ENCODE measurements at regions not wholly inside any gene's neighbourhood (a gene's known extent, or its start where the extent isn't known, plus 50 kb on each side); places are given as distances from the start of the nearest gene placed in this dataset.

DNA sequence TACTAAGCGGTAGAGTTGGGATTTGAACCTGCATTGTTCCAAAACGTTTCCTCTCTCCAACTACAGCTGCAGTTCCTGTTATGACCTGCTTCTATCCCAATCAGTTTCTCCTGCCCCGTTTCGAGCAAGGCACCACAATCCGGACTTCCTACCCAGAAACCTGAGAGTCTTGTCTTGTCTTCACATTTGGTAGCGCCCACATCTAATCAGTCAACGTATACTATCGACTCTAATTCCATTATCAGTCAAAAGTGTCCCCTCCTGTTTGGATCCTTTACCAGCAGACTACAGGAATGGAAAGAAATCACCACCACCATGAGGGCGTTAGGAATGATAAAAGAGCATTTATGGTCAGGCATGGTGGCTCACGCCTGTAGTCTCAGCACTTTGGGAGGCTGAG lies 124.6 kb downstream of the AXIN2 start:
- DNase-seq, result no peak
- H3K27me3 ChIP-seq (ENCODE audit: control insufficient read depth, insufficient read depth, low read length, poor library complexity, severe bottlenecking), result no peaks in the 10 kb centered on the region
- H3K27me3 Mint-ChIP-seq (ENCODE audit: insufficient read depth), result no peaks in the 10 kb centered on the region
- TF ChIP-seq, protein P1, sequence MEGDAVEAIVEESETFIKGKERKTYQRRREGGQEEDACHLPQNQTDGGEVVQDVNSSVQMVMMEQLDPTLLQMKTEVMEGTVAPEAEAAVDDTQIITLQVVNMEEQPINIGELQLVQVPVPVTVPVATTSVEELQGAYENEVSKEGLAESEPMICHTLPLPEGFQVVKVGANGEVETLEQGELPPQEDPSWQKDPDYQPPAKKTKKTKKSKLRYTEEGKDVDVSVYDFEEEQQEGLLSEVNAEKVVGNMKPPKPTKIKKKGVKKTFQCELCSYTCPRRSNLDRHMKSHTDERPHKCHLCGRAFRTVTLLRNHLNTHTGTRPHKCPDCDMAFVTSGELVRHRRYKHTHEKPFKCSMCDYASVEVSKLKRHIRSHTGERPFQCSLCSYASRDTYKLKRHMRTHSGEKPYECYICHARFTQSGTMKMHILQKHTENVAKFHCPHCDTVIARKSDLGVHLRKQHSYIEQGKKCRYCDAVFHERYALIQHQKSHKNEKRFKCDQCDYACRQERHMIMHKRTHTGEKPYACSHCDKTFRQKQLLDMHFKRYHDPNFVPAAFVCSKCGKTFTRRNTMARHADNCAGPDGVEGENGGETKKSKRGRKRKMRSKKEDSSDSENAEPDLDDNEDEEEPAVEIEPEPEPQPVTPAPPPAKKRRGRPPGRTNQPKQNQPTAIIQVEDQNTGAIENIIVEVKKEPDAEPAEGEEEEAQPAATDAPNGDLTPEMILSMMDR (conservative IDR thresholded peaks at IDR 0.05), result no peak
- no peak overlapping the region for H3K9ac ChIP-seq (ENCODE audit: extremely low read depth, low read length, poor library complexity, severe bottlenecking)
- no peaks in the 10 kb centered on the region for H3K4me1 ChIP-seq (ENCODE audit: control insufficient read depth, insufficient read depth, low read length)
- H3K36me3 Mint-ChIP-seq (ENCODE audit: low read depth), result no peaks in the 10 kb centered on the region
- no peak overlapping the region for H3K4me3 ChIP-seq (ENCODE audit: low read length)
- H3K9me3 Mint-ChIP-seq, result peaks cover 12% of the 10 kb centered on the region
- no peak overlapping the region for H3K27ac ChIP-seq (ENCODE audit: low read depth, low read length)
- H3K4me3 Mint-ChIP-seq, result no peak overlapping the region
- H3K9me3 ChIP-seq (ENCODE audit: control insufficient read depth, low read length), result peaks cover 15% of the 10 kb centered on the region
- whole genome bisulfite sequencing, 2 experiments (ENCODE audit: insufficient coverage in 1 of 2, insufficient read length in 1 of 2), result 92 to 95% methylated on average over 7 to 10 of the region's 10 CpGs
- H3K36me3 ChIP-seq (ENCODE audit: control insufficient read depth, insufficient read depth, low read length), result no peaks in the 10 kb centered on the region
- no peak overlapping the region for H3K27ac Mint-ChIP-seq
- H3K4me1 Mint-ChIP-seq, result peaks cover 7% of the 10 kb centered on the region

DNA sequence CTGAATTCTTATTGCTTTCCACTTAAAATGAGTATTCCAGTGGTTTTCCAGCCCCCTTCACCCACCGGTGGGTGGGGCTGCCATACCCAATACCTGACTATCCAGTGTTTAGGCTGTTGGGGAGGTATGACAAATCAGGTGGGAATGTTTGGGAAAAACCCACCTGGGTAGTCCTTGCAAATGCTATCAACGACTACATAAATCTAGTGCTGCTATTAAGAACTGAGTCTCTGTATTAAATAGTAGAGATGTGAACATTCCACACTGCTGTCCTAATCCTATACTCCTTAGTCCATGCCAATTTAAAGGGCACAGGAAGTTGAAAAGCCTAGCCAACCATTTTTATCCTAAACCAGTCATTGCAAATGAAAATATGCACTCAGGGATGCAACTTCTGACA lies 126.6 kb downstream of the AXIN2 start:
- Mint-ChIP-seq H3K4me1 (peaks cover 7% of the 10 kb centered on the region), H3K9me3 (peaks cover 16% of the 10 kb centered on the region), H3K36me3 (ENCODE audit: low read depth) (no peaks in the 10 kb centered on the region), H3K4me3 (no peak overlapping the region), H3K27me3 (ENCODE audit: insufficient read depth) (no peaks in the 10 kb centered on the region), H3K27ac (no peak overlapping the region)
- DNase-seq, result no peak
- H3K36me3 ChIP-seq (ENCODE audit: control insufficient read depth, insufficient read depth, low read length), result no peaks in the 10 kb centered on the region
- H3K9ac ChIP-seq (ENCODE audit: extremely low read depth, low read length, poor library complexity, severe bottlenecking), result no peak overlapping the region
- no peaks in the 10 kb centered on the region for H3K27me3 ChIP-seq (ENCODE audit: control insufficient read depth, insufficient read depth, low read length, poor library complexity, severe bottlenecking)
- no peaks in the 10 kb centered on the region for H3K4me1 ChIP-seq (ENCODE audit: control insufficient read depth, insufficient read depth, low read length)
- no peak overlapping the region for H3K4me3 ChIP-seq (ENCODE audit: low read length)
- TF ChIP-seq, protein P1 (conservative IDR thresholded peaks at IDR 0.05), result no peak
- WGBS, 2 experiments (ENCODE audit: insufficient coverage in 1 of 2, insufficient read length in 1 of 2), result 86 to 100% methylated on average over 1 to 2 of the region's 2 CpGs
- H3K27ac ChIP-seq (ENCODE audit: low read depth, low read length), result no peak overlapping the region
- peaks cover 15% of the 10 kb centered on the region for H3K9me3 ChIP-seq (ENCODE audit: control insufficient read depth, low read length)

DNA sequence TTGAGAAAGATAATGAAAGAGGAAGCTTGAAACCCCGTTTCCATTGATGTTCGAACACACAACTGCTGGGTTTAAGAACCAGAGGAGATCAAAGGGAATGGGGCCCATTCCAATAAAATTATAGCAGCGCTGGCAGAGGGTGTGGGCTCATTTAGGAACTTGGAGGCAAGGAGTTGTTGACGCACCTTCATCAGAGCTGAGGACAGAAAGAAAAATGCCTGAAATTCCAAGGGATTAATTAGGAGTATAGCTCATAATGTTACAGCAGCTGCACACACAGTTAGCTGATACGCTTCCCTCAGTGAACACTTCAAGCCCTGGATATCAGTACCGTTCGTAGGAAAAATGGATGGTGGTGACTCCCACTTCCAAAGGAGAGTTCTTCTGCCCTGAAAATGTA lies 127.2 kb downstream of the AXIN2 start:
- TF ChIP-seq, protein P1 (conservative IDR thresholded peaks at IDR 0.05), result no peak
- Histone ChIP-seq H3K36me3 (ENCODE audit: control insufficient read depth, insufficient read depth, low read length) (no peaks in the 10 kb centered on the region), H3K27ac (ENCODE audit: low read depth, low read length) (no peak overlapping the region), H3K27me3 (ENCODE audit: control insufficient read depth, insufficient read depth, low read length, poor library complexity, severe bottlenecking) (no peaks in the 10 kb centered on the region), H3K9ac (ENCODE audit: extremely low read depth, low read length, poor library complexity, severe bottlenecking) (no peak overlapping the region), H3K9me3 (ENCODE audit: control insufficient read depth, low read length) (peaks cover 15% of the 10 kb centered on the region), H3K4me1 (ENCODE audit: control insufficient read depth, insufficient read depth, low read length) (no peaks in the 10 kb centered on the region), H3K4me3 (ENCODE audit: low read length) (no peak overlapping the region)
- peaks cover 16% of the 10 kb centered on the region for H3K9me3 Mint-ChIP-seq
- peaks cover 6% of the 10 kb centered on the region for H3K4me1 Mint-ChIP-seq
- WGBS, 2 experiments (ENCODE audit: insufficient coverage in 1 of 2, insufficient read length in 1 of 2), result 88 to 90% methylated on average over 7 of the region's 7 CpGs
- no peaks in the 10 kb centered on the region for H3K36me3 Mint-ChIP-seq (ENCODE audit: low read depth)
- no peaks in the 10 kb centered on the region for H3K27me3 Mint-ChIP-seq (ENCODE audit: insufficient read depth)
- H3K27ac Mint-ChIP-seq, result no peak overlapping the region
- H3K4me3 Mint-ChIP-seq, result no peak overlapping the region
- no peak for DNase-seq

Measured in endodermal cell (in vitro differentiated cells).